OCI-LY1 (cell line): ENCODE measurements at regions not wholly inside any gene's neighbourhood (a gene's known extent, or its start where the extent isn't known, plus 50 kb on each side); places are given as distances from the start of the nearest gene placed in this dataset.

Experiments
- H2AFZ ChIP-seq: fragments of 200-600 bp; sonication (generic), shearing (Covaris generic); 2 replicates; pipeline ENCODE4 v1.6.0; 2014; ENCODE audit warnings: antibody characterized with exemption, mild to moderate bottlenecking, low read length
- H3F3A ChIP-seq: fragments of 200-600 bp; sonication (generic), shearing (Covaris generic); 2 replicates; pipeline ENCODE4 v1.6.0; 2014; ENCODE audit warnings: mild to moderate bottlenecking, antibody characterized with exemption, low read length, moderate library complexity; ENCODE audit not compliant: insufficient read depth
- H3K27ac ChIP-seq: fragments of 200-600 bp; sonication (generic); 2 replicates; pipeline ENCODE4 v1.5.1; 2014; ENCODE audit warnings: low read length, mixed run types, mild to moderate bottlenecking, low read depth; ENCODE audit not compliant: poor library complexity, severe bottlenecking
- H3K27me3 ChIP-seq: fragments of 200-600 bp; sonication (generic); 2 replicates; pipeline ENCODE4 v1.6.0; 2014; ENCODE audit warnings: antibody characterized with exemption, mild to moderate bottlenecking, low read length, moderate library complexity; ENCODE audit not compliant: insufficient read depth
- H3K36me3 ChIP-seq: fragments of 200-600 bp; sonication (generic); 2 replicates; pipeline ENCODE4 v1.6.1; 2014; ENCODE audit warnings: mild to moderate bottlenecking, antibody characterized with exemption, low read length, moderate library complexity, mixed read lengths; ENCODE audit not compliant: insufficient read depth
- H3K4me1 ChIP-seq: fragments of 200-600 bp; sonication (generic); 2 replicates; pipeline ENCODE4 v1.5.1; 2014; ENCODE audit warnings: mild to moderate bottlenecking, low read length, moderate library complexity; ENCODE audit not compliant: insufficient read depth, severe bottlenecking
- H3K4me2 ChIP-seq: fragments of 200-600 bp; sonication (generic), shearing (Covaris generic); 2 replicates; pipeline ENCODE4 v1.6.1; 2014; ENCODE audit warnings: low read length
- H3K4me3 ChIP-seq: fragments of 200-600 bp; sonication (generic); 2 replicates; pipeline ENCODE4 v1.5.1; 2014; ENCODE audit warnings: low read length, low read depth, mild to moderate bottlenecking, mixed read lengths; ENCODE audit not compliant: poor library complexity, severe bottlenecking
- H3K79me2 ChIP-seq: fragments of 200-600 bp; shearing (Covaris generic); 2 replicates; pipeline ENCODE4 v1.6.1; 2016; ENCODE audit warnings: mixed run types, low read length, mixed read lengths; ENCODE audit not compliant: insufficient read depth
- H3K9ac ChIP-seq: fragments of 200-600 bp; sonication (generic), shearing (Covaris generic); 2 replicates; pipeline ENCODE4 v1.6.1; 2014; ENCODE audit warnings: mild to moderate bottlenecking, low read length, mixed read lengths
- H3K9me2 ChIP-seq: fragments of 200-600 bp; sonication (generic), shearing (Covaris generic); 2 replicates; pipeline ENCODE4 v1.6.1; 2014; ENCODE audit warnings: low read depth, mild to moderate bottlenecking, low read length, mixed read lengths
- H3K9me3 ChIP-seq: fragments of 200-600 bp; shearing (Covaris generic); 2 replicates; pipeline ENCODE4 v1.6.1; 2014; ENCODE audit warnings: low read length, mixed read lengths
- H4K20me1 ChIP-seq: fragments of 200-600 bp; sonication (generic), shearing (Covaris generic); 2 replicates; pipeline ENCODE4 v1.6.0; 2016; ENCODE audit warnings: mild to moderate bottlenecking, low read length; ENCODE audit not compliant: insufficient read depth
- EZH2 ChIP-seq: fragments of 200-600 bp; sonication (generic), shearing (Covaris generic); IDR thresholded peaks from 2 replicates; pipeline ENCODE4 v1.8.0; 2017; ENCODE audit warnings: borderline replicate concordance, mixed run types, mild to moderate bottlenecking, antibody characterized with exemption, low read length, moderate library complexity, mixed read lengths
- TF ChIP-seq, protein P1 (sequence below): fragments of 200-600 bp; sonication (generic), shearing (Covaris generic); IDR thresholded peaks from 2 replicates; pipeline ENCODE4 v1.5.1; 2017; ENCODE audit warnings: mild to moderate bottlenecking, antibody characterized with exemption, low read length, moderate library complexity, mixed read lengths

DNA sequence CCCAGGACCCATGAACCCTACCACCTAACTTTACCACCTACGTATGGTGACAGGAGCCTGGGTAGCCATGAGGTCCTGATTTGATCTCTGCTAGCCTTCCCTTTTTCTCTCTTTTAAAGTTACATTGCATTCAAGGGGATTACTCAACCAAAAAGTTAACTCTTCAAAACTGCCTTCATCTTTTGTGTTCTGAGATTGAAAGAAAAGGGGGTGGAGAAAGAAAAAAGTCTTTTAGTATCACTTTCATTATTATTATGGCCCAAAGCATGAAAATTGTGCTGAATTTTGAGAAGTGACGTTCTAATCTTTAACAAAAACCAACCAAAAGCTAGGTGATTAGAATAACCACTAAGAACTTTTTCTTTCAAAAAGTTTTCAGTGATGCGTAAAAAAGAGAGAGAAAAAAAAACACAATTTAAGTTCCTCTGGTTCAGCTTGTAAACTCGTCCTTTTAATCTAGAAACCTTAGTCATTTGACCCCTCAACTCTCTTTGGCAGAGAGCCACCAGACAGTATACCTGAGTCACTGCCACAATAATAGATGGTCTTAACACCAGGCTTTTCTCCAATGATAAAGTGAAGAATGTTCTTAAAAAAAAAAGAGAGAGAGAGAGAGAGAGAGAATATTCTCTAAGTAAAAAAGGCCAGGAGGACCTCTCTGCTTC lies 347.4 kb upstream of the FGF13 start:
- no peak overlapping the region for H3K4me2 ChIP-seq
- H3K36me3 ChIP-seq, result no peaks in the 10 kb centered on the region
- H3K4me3 ChIP-seq, result no peak overlapping the region
- no peaks in the 10 kb centered on the region for H4K20me1 ChIP-seq
- no peak overlapping the region for H3K9ac ChIP-seq
- H3K9me2 ChIP-seq, result no peaks in the 10 kb centered on the region
- H3K27ac ChIP-seq, result no peak overlapping the region
- H3F3A ChIP-seq, result no peaks in the 10 kb centered on the region
- H3K4me1 ChIP-seq, result no peaks in the 10 kb centered on the region
- H2AFZ ChIP-seq, result no peak overlapping the region
- no peaks in the 10 kb centered on the region for H3K79me2 ChIP-seq
- no peaks in the 10 kb centered on the region for H3K9me3 ChIP-seq
- TF ChIP-seq, protein P1, sequence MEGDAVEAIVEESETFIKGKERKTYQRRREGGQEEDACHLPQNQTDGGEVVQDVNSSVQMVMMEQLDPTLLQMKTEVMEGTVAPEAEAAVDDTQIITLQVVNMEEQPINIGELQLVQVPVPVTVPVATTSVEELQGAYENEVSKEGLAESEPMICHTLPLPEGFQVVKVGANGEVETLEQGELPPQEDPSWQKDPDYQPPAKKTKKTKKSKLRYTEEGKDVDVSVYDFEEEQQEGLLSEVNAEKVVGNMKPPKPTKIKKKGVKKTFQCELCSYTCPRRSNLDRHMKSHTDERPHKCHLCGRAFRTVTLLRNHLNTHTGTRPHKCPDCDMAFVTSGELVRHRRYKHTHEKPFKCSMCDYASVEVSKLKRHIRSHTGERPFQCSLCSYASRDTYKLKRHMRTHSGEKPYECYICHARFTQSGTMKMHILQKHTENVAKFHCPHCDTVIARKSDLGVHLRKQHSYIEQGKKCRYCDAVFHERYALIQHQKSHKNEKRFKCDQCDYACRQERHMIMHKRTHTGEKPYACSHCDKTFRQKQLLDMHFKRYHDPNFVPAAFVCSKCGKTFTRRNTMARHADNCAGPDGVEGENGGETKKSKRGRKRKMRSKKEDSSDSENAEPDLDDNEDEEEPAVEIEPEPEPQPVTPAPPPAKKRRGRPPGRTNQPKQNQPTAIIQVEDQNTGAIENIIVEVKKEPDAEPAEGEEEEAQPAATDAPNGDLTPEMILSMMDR, result no peak
- TF ChIP-seq EZH2, result no peak
- H3K27me3 ChIP-seq, result no peaks in the 10 kb centered on the region

DNA sequence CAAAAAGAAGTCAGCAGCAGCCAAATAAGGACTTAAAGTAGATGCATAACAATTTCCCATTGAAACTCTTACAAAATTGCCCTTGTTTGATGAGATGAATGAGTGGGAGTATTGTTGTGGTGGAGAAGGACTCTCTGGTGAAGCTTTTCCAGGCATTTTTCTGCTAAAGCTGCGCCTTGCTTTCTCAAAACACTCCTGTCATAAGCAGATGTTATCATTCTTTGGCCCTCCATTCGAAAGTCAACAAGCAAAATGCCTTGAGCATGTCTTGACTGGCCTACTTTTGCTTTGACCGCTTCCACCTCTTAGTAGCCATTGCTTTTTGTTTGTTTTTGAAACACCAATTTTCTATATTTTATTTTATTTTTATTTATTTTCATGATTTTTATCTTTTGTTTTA lies 340.9 kb upstream of the FGF13 start:
- Histone ChIP-seq H3K4me3 (no peak overlapping the region), H3K27me3 (no peaks in the 10 kb centered on the region)
- no peak for TF ChIP-seq EZH2
- TF ChIP-seq, protein P1, result no peak

DNA sequence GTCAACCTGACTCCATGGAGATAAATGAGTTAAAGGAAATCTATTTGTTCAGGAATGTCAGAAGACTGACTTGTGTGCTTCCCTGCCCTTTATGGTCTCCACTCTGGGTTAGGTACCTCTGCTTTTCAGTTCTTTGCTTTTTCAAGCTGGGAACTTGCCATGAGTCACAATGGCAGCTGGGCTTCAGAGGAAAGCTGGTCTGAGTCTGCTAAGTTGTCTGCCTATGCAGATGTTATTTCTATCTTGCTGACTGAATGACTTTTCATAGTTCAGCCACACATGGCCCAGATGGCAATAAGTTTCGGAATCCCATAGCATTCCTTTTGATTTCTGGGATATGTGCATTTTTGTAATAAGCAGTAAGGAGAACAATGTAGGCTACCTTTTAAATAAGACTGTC lies 337.9 kb upstream of the FGF13 start:
- no peaks in the 10 kb centered on the region for H3K4me1 ChIP-seq
- H2AFZ ChIP-seq, result no peak overlapping the region
- no peaks in the 10 kb centered on the region for H3K9me2 ChIP-seq
- no peak overlapping the region for H3K4me2 ChIP-seq
- no peaks in the 10 kb centered on the region for H3K27me3 ChIP-seq
- H4K20me1 ChIP-seq, result no peaks in the 10 kb centered on the region
- no peaks in the 10 kb centered on the region for H3K9me3 ChIP-seq
- no peaks in the 10 kb centered on the region for H3K79me2 ChIP-seq
- no peak overlapping the region for H3K27ac ChIP-seq
- H3K4me3 ChIP-seq, result no peak overlapping the region
- H3K36me3 ChIP-seq, result no peaks in the 10 kb centered on the region
- TF ChIP-seq, protein P1, result no peak
- TF ChIP-seq EZH2, result no peak
- H3F3A ChIP-seq, result no peaks in the 10 kb centered on the region
- H3K9ac ChIP-seq, result no peak overlapping the region

More for the DNA sequence above, 340.9 kb upstream of the FGF13 start:
- no peaks in the 10 kb centered on the region for H3K36me3 ChIP-seq
- no peaks in the 10 kb centered on the region for H4K20me1 ChIP-seq
- no peaks in the 10 kb centered on the region for H3K79me2 ChIP-seq
- H3K9ac ChIP-seq, result no peak overlapping the region
- H3K9me2 ChIP-seq, result no peaks in the 10 kb centered on the region
- no peak overlapping the region for H3K4me2 ChIP-seq
- no peaks in the 10 kb centered on the region for H3K9me3 ChIP-seq
- no peaks in the 10 kb centered on the region for H3K4me1 ChIP-seq
- no peaks in the 10 kb centered on the region for H3F3A ChIP-seq
- no peak overlapping the region for H2AFZ ChIP-seq
- H3K27ac ChIP-seq, result no peak overlapping the region
